Smooth muscle cell (in vitro differentiated cells): ENCODE measurements at regions not wholly inside any gene's neighbourhood (a gene's known extent, or its start where the extent isn't known, plus 50 kb on each side); places are given as distances from the start of the nearest gene placed in this dataset.

Experiments used
- DNase-seq: peaks from one replicate; lab custom pipeline; 2025; ENCODE audit not compliant: unreplicated experiment; lab: John Stamatoyannopoulos, UW
- H2AFZ ChIP-seq: fragments of 200-600 bp; sonication (generic); 2 replicates; pipeline ENCODE4 v1.6.0; 2016; ENCODE audit warnings: antibody characterized with exemption, low read depth, mild to moderate bottlenecking
- H3F3A ChIP-seq: fragments of 200-600 bp; sonication (generic); 2 replicates; pipeline ENCODE4 v1.6.0; 2017; ENCODE audit warnings: antibody characterized with exemption, low read depth
- H3K27ac ChIP-seq: fragments of 200-600 bp; sonication (generic); 2 replicates; pipeline ENCODE4 v1.5.1; 2016; ENCODE audit warnings: low read depth, mild to moderate bottlenecking
- H3K27me3 ChIP-seq: fragments of 200-600 bp; sonication (generic); 2 replicates; pipeline ENCODE4 v1.6.1; 2016; ENCODE audit warnings: low read depth, mild to moderate bottlenecking
- H3K36me3 ChIP-seq: fragments of 200-600 bp; sonication (generic); 2 replicates; pipeline ENCODE4 v1.5.1; 2016; ENCODE audit warnings: low read depth
- H3K4me1 ChIP-seq: fragments of 200-600 bp; sonication (generic); 2 replicates; pipeline ENCODE4 v1.5.1; 2016; ENCODE audit warnings: low read depth
- H3K4me2 ChIP-seq: fragments of 200-600 bp; sonication (generic); 2 replicates; pipeline ENCODE4 v1.6.0; 2016; ENCODE audit warnings: mild to moderate bottlenecking
- H3K4me3 ChIP-seq: fragments of 200-600 bp; sonication (generic); 2 replicates; pipeline ENCODE4 v1.5.1; 2016; ENCODE audit warnings: mild to moderate bottlenecking
- H3K79me2 ChIP-seq: fragments of 200-600 bp; sonication (generic); 2 replicates; pipeline ENCODE4 v1.6.0; 2016; ENCODE audit warnings: low read depth, mild to moderate bottlenecking
- H3K9ac ChIP-seq: fragments of 200-600 bp; sonication (generic); 2 replicates; pipeline ENCODE4 v1.6.0; 2016; ENCODE audit warnings: low read depth
- H3K9me3 ChIP-seq: fragments of 200-600 bp; sonication (generic); replicated peaks from 2 replicates; pipeline ENCODE4 v1.5.1; 2016; ENCODE audit warnings: low read depth
- H4K20me1 ChIP-seq: fragments of 200-600 bp; sonication (generic); 2 replicates; pipeline ENCODE4 v1.6.0; 2016; ENCODE audit warnings: low read depth
- WGBS: methylation state at CpG from one replicate; pipeline ENCODE4 v1.1.7; 2016; ENCODE audit warnings: low lambda C conversion rate; 5-methylcytosine and 5-hydroxymethylcytosine counted together
- TF ChIP-seq, protein P1 (sequence below): fragments of 200-600 bp; sonication (generic); IDR thresholded peaks from 2 replicates; pipeline ENCODE4 v1.5.1; 2017; ENCODE audit warnings: borderline replicate concordance, mild to moderate bottlenecking, antibody characterized with exemption; ENCODE audit not compliant: insufficient read depth, poor library complexity, severe bottlenecking

DNA sequence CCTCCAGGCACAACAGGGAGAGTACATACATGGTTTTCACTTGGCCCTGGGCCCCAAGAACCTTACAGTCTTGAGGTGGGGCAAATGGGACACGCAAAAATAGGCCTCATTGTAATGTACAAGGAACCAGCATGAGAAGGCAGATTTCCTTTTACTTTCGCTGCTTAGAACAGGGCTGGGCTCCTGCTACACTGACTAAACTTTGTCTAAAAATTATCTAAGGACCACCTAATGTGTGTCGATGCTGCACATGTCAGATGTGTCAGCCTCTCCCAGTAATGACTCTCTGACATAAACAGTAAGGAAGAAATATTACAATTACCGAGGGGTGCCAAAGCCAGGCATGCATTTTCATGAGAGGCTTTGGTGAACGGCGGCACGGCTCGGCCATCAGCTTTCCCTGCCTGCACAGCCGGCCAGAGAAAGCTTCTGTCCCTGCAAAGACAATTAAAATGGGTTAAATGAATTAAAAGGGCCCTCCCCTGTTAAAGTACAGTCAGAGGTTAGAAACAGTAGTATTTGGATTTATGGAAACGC lies 224.2 kb upstream of the IRX3 start:
- 92% methylated on average over 10 of the region's 10 CpGs for WGBS

DNA sequence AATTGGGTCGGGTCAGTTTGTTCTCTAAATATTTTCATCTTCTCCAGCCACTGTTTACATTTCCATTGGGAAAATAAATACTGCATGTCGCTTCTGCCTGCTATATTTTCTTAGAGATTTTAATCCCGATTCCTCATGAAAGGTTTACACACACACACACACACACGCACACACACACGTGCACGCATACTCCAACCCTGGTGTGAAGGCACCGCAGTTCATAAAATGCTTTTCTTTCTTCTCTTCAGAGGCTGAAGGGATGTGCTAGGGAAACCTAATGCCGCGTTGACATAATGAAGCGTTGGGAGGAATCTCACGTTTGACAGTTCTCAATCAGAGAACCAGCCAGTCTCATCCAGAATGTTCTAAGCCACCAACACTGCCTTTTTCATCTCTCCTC lies 222.9 kb upstream of the IRX3 start:
- Histone ChIP-seq H2AFZ (no peak overlapping the region), H3K27ac (no peak overlapping the region), H3K4me3 (no peak overlapping the region), H3K9me3 (no peaks in the 10 kb centered on the region), H4K20me1 (no peaks in the 10 kb centered on the region), H3K9ac (no peak overlapping the region), H3F3A (no peaks in the 10 kb centered on the region), H3K4me1 (peaks cover 17% of the 10 kb centered on the region), H3K27me3 (peaks cover 47% of the 10 kb centered on the region), H3K79me2 (no peaks in the 10 kb centered on the region), H3K36me3 (no peaks in the 10 kb centered on the region), H3K4me2 (no peak overlapping the region)
- no peak for DNase-seq
- 88% methylated on average over 11 of the region's 11 CpGs for WGBS
- TF ChIP-seq, protein P1, sequence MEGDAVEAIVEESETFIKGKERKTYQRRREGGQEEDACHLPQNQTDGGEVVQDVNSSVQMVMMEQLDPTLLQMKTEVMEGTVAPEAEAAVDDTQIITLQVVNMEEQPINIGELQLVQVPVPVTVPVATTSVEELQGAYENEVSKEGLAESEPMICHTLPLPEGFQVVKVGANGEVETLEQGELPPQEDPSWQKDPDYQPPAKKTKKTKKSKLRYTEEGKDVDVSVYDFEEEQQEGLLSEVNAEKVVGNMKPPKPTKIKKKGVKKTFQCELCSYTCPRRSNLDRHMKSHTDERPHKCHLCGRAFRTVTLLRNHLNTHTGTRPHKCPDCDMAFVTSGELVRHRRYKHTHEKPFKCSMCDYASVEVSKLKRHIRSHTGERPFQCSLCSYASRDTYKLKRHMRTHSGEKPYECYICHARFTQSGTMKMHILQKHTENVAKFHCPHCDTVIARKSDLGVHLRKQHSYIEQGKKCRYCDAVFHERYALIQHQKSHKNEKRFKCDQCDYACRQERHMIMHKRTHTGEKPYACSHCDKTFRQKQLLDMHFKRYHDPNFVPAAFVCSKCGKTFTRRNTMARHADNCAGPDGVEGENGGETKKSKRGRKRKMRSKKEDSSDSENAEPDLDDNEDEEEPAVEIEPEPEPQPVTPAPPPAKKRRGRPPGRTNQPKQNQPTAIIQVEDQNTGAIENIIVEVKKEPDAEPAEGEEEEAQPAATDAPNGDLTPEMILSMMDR, result no peak

More for the DNA sequence above, 224.2 kb upstream of the IRX3 start:
- peaks cover 17% of the 10 kb centered on the region for H3K4me1 ChIP-seq
- no peak overlapping the region for H3K4me3 ChIP-seq
- H3K79me2 ChIP-seq, result no peaks in the 10 kb centered on the region
- TF ChIP-seq, protein P1, result no peak
- no peaks in the 10 kb centered on the region for H3K36me3 ChIP-seq
- no peaks in the 10 kb centered on the region for H3K9me3 ChIP-seq
- no peaks in the 10 kb centered on the region for H3F3A ChIP-seq
- H3K27ac ChIP-seq, result no peak overlapping the region
- H3K4me2 ChIP-seq, result no peak overlapping the region
- H4K20me1 ChIP-seq, result no peaks in the 10 kb centered on the region
- H3K27me3 ChIP-seq, result peaks cover 49% of the 10 kb centered on the region
- H3K9ac ChIP-seq, result no peak overlapping the region
- no peak for DNase-seq
- no peak overlapping the region for H2AFZ ChIP-seq

DNA sequence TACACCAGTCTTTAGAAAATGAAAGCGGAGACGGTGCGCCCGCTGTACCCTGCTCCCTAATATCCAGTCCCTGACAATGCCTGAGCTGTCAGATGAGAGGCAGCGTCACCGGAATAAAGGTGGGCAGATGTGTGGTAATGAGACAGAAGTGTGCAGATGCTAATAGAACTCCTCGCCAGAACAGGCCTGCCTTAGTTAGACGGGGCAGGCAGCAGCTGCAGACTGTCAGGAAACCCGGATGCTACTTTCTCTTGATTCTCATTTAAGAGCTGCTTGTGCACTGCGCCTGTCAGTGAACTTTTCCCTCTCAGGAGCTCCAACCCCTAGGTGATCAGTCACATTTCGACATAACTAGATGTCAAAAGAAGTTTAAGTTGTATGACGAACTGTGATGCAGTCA lies 221.8 kb upstream of the IRX3 start:
- Histone ChIP-seq H4K20me1 (no peaks in the 10 kb centered on the region), H3K27ac (no peak overlapping the region), H3K27me3 (peaks cover 58% of the 10 kb centered on the region), H3K4me2 (no peak overlapping the region), H3K9ac (no peak overlapping the region), H3K4me1 (peaks cover 17% of the 10 kb centered on the region), H3K9me3 (no peaks in the 10 kb centered on the region), H3K36me3 (no peaks in the 10 kb centered on the region), H3K79me2 (no peaks in the 10 kb centered on the region), H2AFZ (no peak overlapping the region), H3F3A (no peaks in the 10 kb centered on the region), H3K4me3 (no peak overlapping the region)
- WGBS, result 89% methylated on average over 12 of the region's 12 CpGs
- TF ChIP-seq, protein P1, result no peak
- DNase-seq, result no peak
